Body of pancreas (tissue), 4 donors: ENCODE measurements at regions not wholly inside any gene's neighbourhood (a gene's known extent, or its start where the extent isn't known, plus 50 kb on each side); places are given as distances from the start of the nearest gene placed in this dataset.

Experiments used
- CTCF ChIP-seq, 7 experiments: fragments of 450-650 bp in 4 of 7; fragments of 200-600 bp in 3 of 7; sonication (generic) in 3 of 7; IDR thresholded peaks; one replicate each; pipeline ENCODE4 v1.5.1; 2016 to 2019; ENCODE audit warnings: antibody characterized with exemption in 7 of 7
- POLR2A ChIP-seq, 3 donors: fragments of 450-650 bp; IDR thresholded peaks; one replicate each; pipeline ENCODE4 v1.6.1; 2016; ENCODE audit warnings: antibody characterized with exemption in 3 of 3, mild to moderate bottlenecking in 2 of 3

GRCh38 chr16:82300374-82300951 is 130.4 kb upstream of the MPHOSPH6 start:
- TF ChIP-seq CTCF (IDR thresholded peaks at IDR 0.05), result no peak
- TF ChIP-seq POLR2A (IDR thresholded peaks at IDR 0.05), result no peak
